Epithelial cell of esophagus (primary cell): ENCODE measurements at regions not wholly inside any gene's neighbourhood (a gene's known extent, or its start where the extent isn't known, plus 50 kb on each side); places are given as distances from the start of the nearest gene placed in this dataset.

ENCODE experiments used
- DNase-seq: peaks from one replicate; pipeline ENCODE4 v3.0.0; 2010; ENCODE audit warnings: low read depth
- H3K4me3 ChIP-seq: 2 replicates; pipeline ENCODE4 v1.5.1; 2011; ENCODE audit warnings: mild to moderate bottlenecking, low read length, control low read depth
- CTCF ChIP-seq: IDR thresholded peaks from 2 replicates; pipeline ENCODE4 v1.5.1; 2011; ENCODE audit warnings: low read depth, mild to moderate bottlenecking, low read length, control low read depth, inconsistent platforms; ENCODE audit not compliant: insufficient read depth; ENCODE audit errors: missing control alignments

- no peak for DNase-seq
- no peak overlapping the region for H3K4me3 ChIP-seq
- TF ChIP-seq CTCF: no peak
Observed at GRCh38 chr7:119102291-119102690, 877.8 kb downstream of the ANKRD7 start.

GRCh38 chr7:119105381-119105780 lies 880.9 kb downstream of the ANKRD7 start:
- no peak overlapping the region for H3K4me3 ChIP-seq
- DNase-seq: no peak
- no peak for TF ChIP-seq CTCF

GRCh38 chr7:119123326-119123725 lies 898.8 kb downstream of the ANKRD7 start:
- H3K4me3 ChIP-seq: no peak overlapping the region
- no peak for DNase-seq
- TF ChIP-seq CTCF: no peak

- no peak for TF ChIP-seq CTCF
- H3K4me3 ChIP-seq: no peak overlapping the region
- no peak for DNase-seq
Observed at GRCh38 chr7:119127706-119128105, 903.2 kb downstream of the ANKRD7 start.

GRCh38 chr7:119132436-119132835 lies 907.9 kb downstream of the ANKRD7 start:
- no peak for DNase-seq
- H3K4me3 ChIP-seq: no peak overlapping the region
- no peak for TF ChIP-seq CTCF

- TF ChIP-seq CTCF: no peak
- no peak overlapping the region for H3K4me3 ChIP-seq
- no peak for DNase-seq
Observed at GRCh38 chr7:119167431-119167830, 942.9 kb downstream of the ANKRD7 start.

GRCh38 chr7:119172043-119172442 lies 947.5 kb downstream of the ANKRD7 start:
- no peak for TF ChIP-seq CTCF
- no peak for DNase-seq
- H3K4me3 ChIP-seq: no peak overlapping the region
